Cardiac fibroblast (primary cell): ENCODE measurements at regions not wholly inside any gene's neighbourhood (a gene's known extent, or its start where the extent isn't known, plus 50 kb on each side); places are given as distances from the start of the nearest gene placed in this dataset.

Source experiments
- DNase-seq, 2 donors: peaks; one replicate each; pipeline versions ENCODE4 v3.0.0 to v3.0.0-alpha.2; 2010; ENCODE audit warnings: low read depth in 2 of 2
- H3K4me3 ChIP-seq, 2 donors: replicated peaks in 1 of 2; 1 replicate in 1 of 2; 2 replicates in 1 of 2; pipeline ENCODE4 v1.5.1; 2011; ENCODE audit warnings: low read depth in 2 of 2, low read length in 2 of 2, mild to moderate bottlenecking in 2 of 2, moderate library complexity in 1 of 2
- TF ChIP-seq, protein P1 (sequence below): IDR thresholded peaks from one replicate; pipeline ENCODE4 v1.5.1; 2011; ENCODE audit warnings: low read depth, mild to moderate bottlenecking, low read length, inconsistent platforms

DNA sequence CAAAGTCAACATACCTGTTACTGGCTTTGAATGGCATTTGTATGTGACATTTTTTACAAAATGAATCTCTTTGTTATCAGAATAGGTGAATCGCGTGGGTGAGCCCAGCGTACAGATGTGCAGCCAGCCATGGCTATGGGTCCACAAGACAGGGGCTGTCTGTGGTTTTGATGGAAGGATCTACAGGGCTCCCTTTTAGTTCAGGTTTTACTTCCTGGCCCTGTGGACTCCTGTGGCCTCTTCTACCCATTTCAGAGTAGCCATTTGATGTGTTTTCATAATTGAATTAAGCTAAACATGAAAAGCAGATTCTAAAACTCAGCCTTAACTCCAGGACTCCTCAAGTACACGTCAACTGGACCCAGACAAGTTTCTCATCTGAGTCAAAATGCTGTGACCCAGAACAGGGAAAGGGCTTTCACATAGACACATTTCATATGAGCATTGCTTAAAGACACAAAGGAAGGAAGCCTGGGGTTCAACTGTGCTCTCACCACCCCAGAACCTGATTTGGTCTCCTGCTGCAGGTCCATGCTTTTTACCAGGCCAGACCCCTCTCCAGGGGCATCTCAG is 105.3 kb upstream of the NAA20 start:
- TF ChIP-seq, protein P1, sequence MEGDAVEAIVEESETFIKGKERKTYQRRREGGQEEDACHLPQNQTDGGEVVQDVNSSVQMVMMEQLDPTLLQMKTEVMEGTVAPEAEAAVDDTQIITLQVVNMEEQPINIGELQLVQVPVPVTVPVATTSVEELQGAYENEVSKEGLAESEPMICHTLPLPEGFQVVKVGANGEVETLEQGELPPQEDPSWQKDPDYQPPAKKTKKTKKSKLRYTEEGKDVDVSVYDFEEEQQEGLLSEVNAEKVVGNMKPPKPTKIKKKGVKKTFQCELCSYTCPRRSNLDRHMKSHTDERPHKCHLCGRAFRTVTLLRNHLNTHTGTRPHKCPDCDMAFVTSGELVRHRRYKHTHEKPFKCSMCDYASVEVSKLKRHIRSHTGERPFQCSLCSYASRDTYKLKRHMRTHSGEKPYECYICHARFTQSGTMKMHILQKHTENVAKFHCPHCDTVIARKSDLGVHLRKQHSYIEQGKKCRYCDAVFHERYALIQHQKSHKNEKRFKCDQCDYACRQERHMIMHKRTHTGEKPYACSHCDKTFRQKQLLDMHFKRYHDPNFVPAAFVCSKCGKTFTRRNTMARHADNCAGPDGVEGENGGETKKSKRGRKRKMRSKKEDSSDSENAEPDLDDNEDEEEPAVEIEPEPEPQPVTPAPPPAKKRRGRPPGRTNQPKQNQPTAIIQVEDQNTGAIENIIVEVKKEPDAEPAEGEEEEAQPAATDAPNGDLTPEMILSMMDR = no peak
- no peak for DNase-seq
- no peak overlapping the region for H3K4me3 ChIP-seq

DNA sequence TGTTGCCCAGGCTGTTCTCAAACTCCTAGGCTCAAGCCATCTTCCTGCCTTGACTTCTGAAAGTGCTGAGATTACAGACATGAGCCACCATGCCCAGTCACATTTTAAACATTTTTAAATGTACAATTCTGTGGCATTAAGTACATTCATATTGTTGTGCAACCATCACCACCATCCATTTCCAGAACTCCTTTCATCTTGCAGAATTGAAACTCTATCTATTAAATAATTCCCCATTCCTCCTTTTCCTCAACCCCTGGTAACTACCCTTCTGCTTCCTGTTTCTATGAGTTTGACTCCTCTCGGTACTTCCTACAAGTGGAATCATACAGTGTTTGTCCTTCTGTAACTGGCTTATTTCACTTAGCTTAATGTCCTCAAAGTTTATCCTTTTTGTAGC is 103.8 kb upstream of the NAA20 start:
- no peak for DNase-seq
- TF ChIP-seq, protein P1 = no peak
- no peak overlapping the region for H3K4me3 ChIP-seq

DNA sequence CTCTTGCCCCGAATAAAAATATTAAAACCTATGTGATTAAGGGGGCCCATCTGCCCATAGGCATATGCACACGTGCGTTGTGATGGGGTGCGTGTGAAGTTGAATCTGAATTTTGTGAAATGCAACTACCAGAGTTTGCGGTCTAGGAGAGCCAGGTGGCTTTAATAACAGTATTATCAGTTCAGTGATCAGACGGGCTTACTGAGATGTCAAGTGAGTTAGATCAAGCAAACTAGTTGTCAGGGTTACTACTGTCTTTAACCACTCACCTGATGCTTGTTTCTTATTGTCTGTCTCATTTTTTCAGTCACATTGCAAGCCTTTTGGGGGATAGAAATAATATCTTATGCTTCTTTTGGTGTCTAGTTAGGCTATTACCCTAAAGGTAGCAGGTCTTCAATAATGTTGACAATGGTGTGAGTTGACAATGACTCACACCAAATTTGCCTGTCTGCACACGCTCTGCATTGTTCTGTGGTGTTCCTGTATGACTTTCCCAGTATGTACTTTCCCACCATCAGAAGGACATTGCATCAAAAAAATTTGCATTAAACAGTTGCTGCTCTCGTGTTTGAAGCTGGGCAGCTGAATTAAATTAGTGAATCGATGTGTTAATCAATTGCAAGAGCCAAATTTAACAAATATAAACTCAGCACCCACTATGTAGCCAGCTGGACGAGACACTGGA is 103.1 kb upstream of the NAA20 start:
- TF ChIP-seq, protein P1 = no peak
- no peak overlapping the region for H3K4me3 ChIP-seq
- peak in 1 of 2 donors; percentile 91 for DNase-seq

DNA sequence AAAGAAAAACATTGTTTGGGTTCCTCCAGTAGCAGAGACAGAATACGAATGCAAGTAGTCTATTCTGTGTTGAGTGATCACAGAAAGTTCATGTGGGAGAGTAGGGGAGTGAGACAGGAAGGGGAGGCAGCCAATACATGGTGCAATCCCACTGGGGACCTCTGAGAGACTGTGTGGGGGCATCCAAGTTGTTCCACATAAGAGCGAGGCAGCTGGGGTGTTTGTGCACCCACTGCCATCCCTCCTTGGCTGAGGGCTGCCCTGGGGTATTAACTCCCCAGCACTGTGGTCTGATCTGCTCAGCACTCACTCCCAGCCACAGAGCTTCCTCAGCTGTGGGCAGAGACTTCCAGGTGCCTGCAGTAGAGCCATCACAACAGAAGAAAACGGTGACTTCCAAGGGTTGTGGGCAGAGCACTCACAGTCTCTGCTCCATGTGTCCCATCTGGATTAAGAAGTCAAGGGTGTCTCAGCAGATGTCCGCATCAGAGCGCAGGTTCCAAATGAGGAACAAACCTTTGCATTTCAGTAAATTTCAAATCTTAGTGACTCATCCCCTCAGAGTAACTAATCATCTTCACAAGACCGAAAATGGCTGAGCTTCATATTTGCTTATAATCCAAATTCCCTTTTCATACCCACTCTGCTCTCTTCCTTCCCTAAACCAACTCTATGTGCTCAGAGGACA is 101.9 kb upstream of the NAA20 start:
- TF ChIP-seq, protein P1 = no peak
- no peak overlapping the region for H3K4me3 ChIP-seq
- DNase-seq = peak; percentile 44 to 60

GRCh38 chr20:19916531-19917485 is 100.4 kb upstream of the NAA20 start:
- no peak overlapping the region for H3K4me3 ChIP-seq
- no peak for DNase-seq
- TF ChIP-seq, protein P1 = no peak

DNA sequence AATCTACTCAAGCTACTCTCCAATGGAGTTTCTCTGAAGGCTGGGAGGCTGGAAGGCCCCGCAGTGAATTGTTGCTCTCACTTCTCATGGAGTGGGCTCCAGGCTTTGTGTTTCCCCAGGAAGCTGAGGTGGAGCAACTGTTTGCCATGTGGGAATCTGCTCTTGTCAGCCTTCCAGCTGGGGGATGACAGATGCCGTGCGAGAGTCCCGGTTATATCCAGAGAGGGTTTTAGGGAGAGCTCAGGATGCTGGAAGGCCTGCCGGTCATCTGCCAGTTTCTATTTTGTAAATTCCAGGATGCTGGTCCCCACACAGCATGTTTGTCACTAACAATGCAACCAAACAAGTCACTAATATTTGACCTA is 98.2 kb upstream of the NAA20 start:
- no peak for DNase-seq
- H3K4me3 ChIP-seq = no peak overlapping the region
- TF ChIP-seq, protein P1 = no peak
